ENCODE measurements at regions not wholly inside any gene's neighbourhood (a gene's known extent, or its start where the extent isn't known, plus 50 kb on each side); places are given as distances from the start of the nearest gene placed in this dataset.
"Not testable (repeated sequence)": the region's sequence is repeated elsewhere in the genome, so short reads cannot be mapped to it uniquely, and the experiment has no call there.

- H3K9me3 ChIP-seq (ENCODE audit: control insufficient read depth, low read length); H3K36me3 ChIP-seq (ENCODE audit: control insufficient read depth, insufficient read depth, low read length); H3K27me3 ChIP-seq (ENCODE audit: control insufficient read depth, insufficient read depth, low read length); H3K4me1 ChIP-seq (ENCODE audit: control insufficient read depth, insufficient read depth, low read length); H3K9ac ChIP-seq (ENCODE audit: low read length); H3K4me3 ChIP-seq (ENCODE audit: low read length): not testable (repeated sequence)
Measured at GRCh38 chr15:31669158-31669908, 342.7 kb downstream of the KLF13 start.

- not testable (repeated sequence) for H3K9ac ChIP-seq (ENCODE audit: low read length); H3K4me3 ChIP-seq (ENCODE audit: low read length); H3K4me1 ChIP-seq (ENCODE audit: control insufficient read depth, insufficient read depth, low read length); H3K27me3 ChIP-seq (ENCODE audit: control insufficient read depth, insufficient read depth, low read length); H3K36me3 ChIP-seq (ENCODE audit: control insufficient read depth, insufficient read depth, low read length); H3K9me3 ChIP-seq (ENCODE audit: control insufficient read depth, low read length)
Measured at GRCh38 chr15:31673263-31673662, 346.6 kb downstream of the KLF13 start.

- not testable (repeated sequence) for H3K4me1 ChIP-seq (ENCODE audit: control insufficient read depth, insufficient read depth, low read length); H3K4me3 ChIP-seq (ENCODE audit: low read length); H3K9me3 ChIP-seq (ENCODE audit: control insufficient read depth, low read length); H3K9ac ChIP-seq (ENCODE audit: low read length); H3K27me3 ChIP-seq (ENCODE audit: control insufficient read depth, insufficient read depth, low read length); H3K36me3 ChIP-seq (ENCODE audit: control insufficient read depth, insufficient read depth, low read length)
Measured at GRCh38 chr15:31681529-31682259, 348.6 kb upstream of the CHRNA7 start.

- not testable (repeated sequence) for H3K4me1 ChIP-seq (ENCODE audit: control insufficient read depth, insufficient read depth, low read length); H3K9me3 ChIP-seq (ENCODE audit: control insufficient read depth, low read length)
Measured at GRCh38 chr15:31687088-31687487, 343.2 kb upstream of the CHRNA7 start.

GRCh38 chr15:31696509-31696908 is 333.8 kb upstream of the CHRNA7 start:
- H3K36me3 ChIP-seq (ENCODE audit: control insufficient read depth, insufficient read depth, low read length); H3K27me3 ChIP-seq (ENCODE audit: control insufficient read depth, insufficient read depth, low read length); H3K4me3 ChIP-seq (ENCODE audit: low read length); H3K9ac ChIP-seq (ENCODE audit: low read length); H3K4me1 ChIP-seq (ENCODE audit: control insufficient read depth, insufficient read depth, low read length); H3K9me3 ChIP-seq (ENCODE audit: control insufficient read depth, low read length): not testable (repeated sequence)

More at GRCh38 chr15:31687088-31687487, 343.2 kb upstream of the CHRNA7 start:
- not testable (repeated sequence) for H3K36me3 ChIP-seq (ENCODE audit: control insufficient read depth, insufficient read depth, low read length); H3K9ac ChIP-seq (ENCODE audit: low read length); H3K27me3 ChIP-seq (ENCODE audit: control insufficient read depth, insufficient read depth, low read length); H3K4me3 ChIP-seq (ENCODE audit: low read length)

- H3K4me1 ChIP-seq (ENCODE audit: control insufficient read depth, insufficient read depth, low read length); H3K27me3 ChIP-seq (ENCODE audit: control insufficient read depth, insufficient read depth, low read length); H3K9ac ChIP-seq (ENCODE audit: low read length); H3K36me3 ChIP-seq (ENCODE audit: control insufficient read depth, insufficient read depth, low read length); H3K9me3 ChIP-seq (ENCODE audit: control insufficient read depth, low read length); H3K4me3 ChIP-seq (ENCODE audit: low read length): not testable (repeated sequence)
Measured at GRCh38 chr15:31705076-31705678, 325.1 kb upstream of the CHRNA7 start.

- not testable (repeated sequence) for H3K9me3 ChIP-seq (ENCODE audit: control insufficient read depth, low read length); H3K4me3 ChIP-seq (ENCODE audit: low read length); H3K4me1 ChIP-seq (ENCODE audit: control insufficient read depth, insufficient read depth, low read length)
Measured at GRCh38 chr15:31707944-31708702, 322.2 kb upstream of the CHRNA7 start.

GRCh38 chr15:31708703-31709327 is 321.5 kb upstream of the CHRNA7 start:
- H3K4me3 ChIP-seq (ENCODE audit: low read length); H3K9me3 ChIP-seq (ENCODE audit: control insufficient read depth, low read length); H3K4me1 ChIP-seq (ENCODE audit: control insufficient read depth, insufficient read depth, low read length); H3K9ac ChIP-seq (ENCODE audit: low read length); H3K27me3 ChIP-seq (ENCODE audit: control insufficient read depth, insufficient read depth, low read length); H3K36me3 ChIP-seq (ENCODE audit: control insufficient read depth, insufficient read depth, low read length): not testable (repeated sequence)

More at GRCh38 chr15:31707944-31708702, 322.2 kb upstream of the CHRNA7 start:
- not testable (repeated sequence) for H3K27me3 ChIP-seq (ENCODE audit: control insufficient read depth, insufficient read depth, low read length); H3K36me3 ChIP-seq (ENCODE audit: control insufficient read depth, insufficient read depth, low read length); H3K9ac ChIP-seq (ENCODE audit: low read length)

- H3K4me3 ChIP-seq (ENCODE audit: low read length); H3K27me3 ChIP-seq (ENCODE audit: control insufficient read depth, insufficient read depth, low read length); H3K4me1 ChIP-seq (ENCODE audit: control insufficient read depth, insufficient read depth, low read length); H3K9ac ChIP-seq (ENCODE audit: low read length); H3K9me3 ChIP-seq (ENCODE audit: control insufficient read depth, low read length); H3K36me3 ChIP-seq (ENCODE audit: control insufficient read depth, insufficient read depth, low read length): not testable (repeated sequence)
Measured at GRCh38 chr15:31709479-31709878, 320.8 kb upstream of the CHRNA7 start.

GRCh38 chr15:31710806-31711205 is 319.5 kb upstream of the CHRNA7 start:
- H3K9me3 ChIP-seq (ENCODE audit: control insufficient read depth, low read length); H3K36me3 ChIP-seq (ENCODE audit: control insufficient read depth, insufficient read depth, low read length); H3K27me3 ChIP-seq (ENCODE audit: control insufficient read depth, insufficient read depth, low read length); H3K4me3 ChIP-seq (ENCODE audit: low read length); H3K9ac ChIP-seq (ENCODE audit: low read length); H3K4me1 ChIP-seq (ENCODE audit: control insufficient read depth, insufficient read depth, low read length): not testable (repeated sequence)

- not testable (repeated sequence) for H3K9ac ChIP-seq (ENCODE audit: low read length); H3K4me3 ChIP-seq (ENCODE audit: low read length); H3K36me3 ChIP-seq (ENCODE audit: control insufficient read depth, insufficient read depth, low read length); H3K27me3 ChIP-seq (ENCODE audit: control insufficient read depth, insufficient read depth, low read length); H3K4me1 ChIP-seq (ENCODE audit: control insufficient read depth, insufficient read depth, low read length); H3K9me3 ChIP-seq (ENCODE audit: control insufficient read depth, low read length)
Measured at GRCh38 chr15:31715208-31715607, 315.1 kb upstream of the CHRNA7 start.

GRCh38 chr15:31718625-31719024 is 311.7 kb upstream of the CHRNA7 start:
- H3K9me3 ChIP-seq (ENCODE audit: control insufficient read depth, low read length); H3K27me3 ChIP-seq (ENCODE audit: control insufficient read depth, insufficient read depth, low read length); H3K9ac ChIP-seq (ENCODE audit: low read length); H3K36me3 ChIP-seq (ENCODE audit: control insufficient read depth, insufficient read depth, low read length); H3K4me1 ChIP-seq (ENCODE audit: control insufficient read depth, insufficient read depth, low read length); H3K4me3 ChIP-seq (ENCODE audit: low read length): not testable (repeated sequence)

Data from mucosa of stomach (tissue), 1 donor.